ENCODE measurements at regions not wholly inside any gene's neighbourhood (a gene's known extent, or its start where the extent isn't known, plus 50 kb on each side); places are given as distances from the start of the nearest gene placed in this dataset.

DNA sequence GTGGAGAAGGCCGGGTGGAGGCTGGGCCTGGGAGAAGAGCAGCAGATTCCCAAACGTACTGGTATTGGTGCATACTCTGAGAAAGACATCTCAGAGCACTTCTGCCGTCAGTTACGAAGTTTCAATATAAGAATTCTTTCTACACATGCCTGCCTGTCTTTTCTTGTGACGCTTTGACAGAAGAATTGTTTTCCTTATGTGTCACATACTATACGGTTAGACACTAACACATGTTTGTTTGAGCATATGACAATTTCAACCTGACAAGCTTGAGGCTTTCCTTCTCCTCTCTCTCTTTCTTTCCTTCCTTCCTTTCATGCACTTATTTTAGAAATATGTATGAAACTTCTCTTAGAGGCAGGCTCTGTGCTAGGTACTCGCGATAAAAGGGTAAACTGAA lies 360.0 kb downstream of the QKI start:
- TF ChIP-seq CSDC2 (CRISPR knock-in tag; IDR thresholded peaks at IDR 0.05) (no peak), BACH2 (CRISPR knock-in tag; IDR thresholded peaks at IDR 0.05; ENCODE audit: borderline replicate concordance) (no peak), RARB (CRISPR knock-in tag; IDR thresholded peaks at IDR 0.05) (no peak), CREB5 (CRISPR knock-in tag; IDR thresholded peaks at IDR 0.05; ENCODE audit: low read depth) (no peak), ZNF70 (CRISPR knock-in tag; IDR thresholded peaks at IDR 0.05) (no peak), TOX (CRISPR knock-in tag; IDR thresholded peaks at IDR 0.05; ENCODE audit: borderline replicate concordance) (no peak), ARNTL (CRISPR knock-in tag; IDR thresholded peaks at IDR 0.05; ENCODE audit: borderline replicate concordance, low read depth) (no peak), ZNF8 (CRISPR knock-in tag; IDR thresholded peaks at IDR 0.05) (no peak), ZNF565 (CRISPR knock-in tag; conservative IDR thresholded peaks at IDR 0.05; ENCODE audit: low read depth) (no peak)
- TF ChIP-seq, protein P1, sequence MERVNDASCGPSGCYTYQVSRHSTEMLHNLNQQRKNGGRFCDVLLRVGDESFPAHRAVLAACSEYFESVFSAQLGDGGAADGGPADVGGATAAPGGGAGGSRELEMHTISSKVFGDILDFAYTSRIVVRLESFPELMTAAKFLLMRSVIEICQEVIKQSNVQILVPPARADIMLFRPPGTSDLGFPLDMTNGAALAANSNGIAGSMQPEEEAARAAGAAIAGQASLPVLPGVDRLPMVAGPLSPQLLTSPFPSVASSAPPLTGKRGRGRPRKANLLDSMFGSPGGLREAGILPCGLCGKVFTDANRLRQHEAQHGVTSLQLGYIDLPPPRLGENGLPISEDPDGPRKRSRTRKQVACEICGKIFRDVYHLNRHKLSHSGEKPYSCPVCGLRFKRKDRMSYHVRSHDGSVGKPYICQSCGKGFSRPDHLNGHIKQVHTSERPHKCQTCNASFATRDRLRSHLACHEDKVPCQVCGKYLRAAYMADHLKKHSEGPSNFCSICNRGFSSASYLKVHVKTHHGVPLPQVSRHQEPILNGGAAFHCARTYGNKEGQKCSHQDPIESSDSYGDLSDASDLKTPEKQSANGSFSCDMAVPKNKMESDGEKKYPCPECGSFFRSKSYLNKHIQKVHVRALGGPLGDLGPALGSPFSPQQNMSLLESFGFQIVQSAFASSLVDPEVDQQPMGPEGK (CRISPR knock-in tag; IDR thresholded peaks at IDR 0.05; ENCODE audit: borderline replicate concordance), result no peak

Measured in SK-N-SH treated with all-trans-retinoic acid at 6 μM for 48 hours (cell line).